ENCODE measurements at regions not wholly inside any gene's neighbourhood (a gene's known extent, or its start where the extent isn't known, plus 50 kb on each side); places are given as distances from the start of the nearest gene placed in this dataset.

GRCh38 chr5:124252191-124252638 is 494.2 kb downstream of the ZNF608 start (continued):
- no peak for TF ChIP-seq CHD7 (IDR thresholded peaks at IDR 0.05; ENCODE audit: insufficient replicate concordance, low read length)
- TF ChIP-seq TBP (IDR thresholded peaks at IDR 0.05; ENCODE audit: low read depth, low read length): no peak
- no peak for TF ChIP-seq CTCF (IDR thresholded peaks at IDR 0.05; ENCODE audit: control extremely low read depth in 1 of 3, insufficient read depth in 1 of 3, low read depth in 1 of 3, low read length in 3 of 3)

Data from H1 (cell line).